Liver (tissue), 8 donors: ENCODE measurements at regions not wholly inside any gene's neighbourhood (a gene's known extent, or its start where the extent isn't known, plus 50 kb on each side); places are given as distances from the start of the nearest gene placed in this dataset.

Experiments used
- DNase-seq: peaks from one replicate; pipeline ENCODE4 v3.0.0-alpha.2; 2017; ENCODE audit warnings: low spot score
- H3K27ac ChIP-seq, 2 donors: one replicate each; pipeline ENCODE4 v1.7.0; 2013; ENCODE audit warnings: inconsistent platforms in 2 of 2, low read length in 2 of 2, control low read depth in 1 of 2, low read depth in 1 of 2, mild to moderate bottlenecking in 1 of 2
- H3K27me3 ChIP-seq, 4 donors: one replicate each; pipeline versions ENCODE4 v1.6.1 to v1.7.0; 2013; ENCODE audit warnings: low read length in 3 of 4, inconsistent platforms in 1 of 4, mild to moderate bottlenecking in 1 of 4, moderate library complexity in 1 of 4; ENCODE audit not compliant: control insufficient read depth in 4 of 4, insufficient read depth in 4 of 4
- H3K36me3 ChIP-seq, 4 donors: one replicate each; pipeline versions ENCODE4 v1.6.1 to v1.7.0; 2013; ENCODE audit warnings: low read length in 3 of 4, mild to moderate bottlenecking in 3 of 4, low read depth in 1 of 4, moderate library complexity in 1 of 4; ENCODE audit not compliant: control insufficient read depth in 4 of 4, insufficient read depth in 3 of 4
- H3K4me1 ChIP-seq, 4 donors: one replicate each; pipeline versions ENCODE4 v1.6.1 to v1.7.0; 2013; ENCODE audit warnings: low read length in 3 of 4, mild to moderate bottlenecking in 3 of 4, moderate library complexity in 1 of 4; ENCODE audit not compliant: control insufficient read depth in 4 of 4, insufficient read depth in 4 of 4
- H3K4me3 ChIP-seq, 3 donors: one replicate each; pipeline versions ENCODE4 v1.6.1 to v1.7.0; 2013; ENCODE audit warnings: low read length in 3 of 3, control low read depth in 1 of 3, low read depth in 1 of 3, mild to moderate bottlenecking in 1 of 3
- H3K9ac ChIP-seq, 2 donors: one replicate each; pipeline ENCODE4 v1.7.0; 2013; ENCODE audit warnings: low read length in 2 of 2, mild to moderate bottlenecking in 2 of 2, moderate library complexity in 2 of 2, control low read depth in 1 of 2, low read depth in 1 of 2
- H3K9me3 ChIP-seq, 4 donors: one replicate each; pipeline versions ENCODE4 v1.6.1 to v1.7.0; 2013; ENCODE audit warnings: low read length in 3 of 4; ENCODE audit not compliant: control insufficient read depth in 4 of 4
- EGR1 ChIP-seq, 2 donors: IDR thresholded peaks; 2 replicates each; pipeline ENCODE4 v1.6.1; 2016 to 2018; ENCODE audit warnings: antibody characterized with exemption in 2 of 2, low read depth in 2 of 2
- FOXA1 ChIP-seq: IDR thresholded peaks from 2 replicates; pipeline ENCODE4 v1.6.1; 2016; ENCODE audit warnings: antibody characterized with exemption
- FOXA2 ChIP-seq: IDR thresholded peaks from 2 replicates; pipeline ENCODE4 v1.6.1; 2016; ENCODE audit warnings: antibody characterized with exemption
- GABPA ChIP-seq, 2 donors: IDR thresholded peaks in 1 of 2; conservative IDR thresholded peaks in 1 of 2; 2 replicates each; pipeline ENCODE4 v1.6.1; 2016; ENCODE audit warnings: antibody characterized with exemption in 2 of 2, mild to moderate bottlenecking in 1 of 2, moderate library complexity in 1 of 2
- HNF4A ChIP-seq, 2 donors: conservative IDR thresholded peaks; 2 replicates each; pipeline ENCODE4 v1.6.1; 2016; ENCODE audit warnings: antibody characterized with exemption in 2 of 2, mild to moderate bottlenecking in 2 of 2
- HNF4G ChIP-seq: IDR thresholded peaks from 2 replicates; pipeline ENCODE4 v1.6.1; 2016; ENCODE audit warnings: antibody characterized with exemption
- JUND ChIP-seq, 2 donors: IDR thresholded peaks; 2 replicates each; pipeline ENCODE4 v1.6.1; 2016; ENCODE audit warnings: antibody characterized with exemption in 2 of 2
- NR2F2 ChIP-seq: IDR thresholded peaks from 2 replicates; pipeline ENCODE4 v1.6.1; 2016; ENCODE audit warnings: antibody characterized with exemption
- RAD21 ChIP-seq, 2 donors: IDR thresholded peaks; 2 replicates each; pipeline ENCODE4 v1.6.1; 2016; ENCODE audit warnings: antibody characterized with exemption in 2 of 2, mild to moderate bottlenecking in 2 of 2
- RXRA ChIP-seq, 2 donors: IDR thresholded peaks; 2 replicates each; pipeline ENCODE4 v1.6.1; 2017 to 2018; ENCODE audit warnings: antibody characterized with exemption in 2 of 2, mild to moderate bottlenecking in 1 of 2
- SP1 ChIP-seq: IDR thresholded peaks from 2 replicates; pipeline ENCODE4 v1.6.1; 2018; ENCODE audit warnings: antibody characterized with exemption, mild to moderate bottlenecking
- TAF1 ChIP-seq: conservative IDR thresholded peaks from 2 replicates; pipeline ENCODE4 v1.6.1; 2016; ENCODE audit warnings: antibody characterized with exemption, mild to moderate bottlenecking
- YY1 ChIP-seq: IDR thresholded peaks from 2 replicates; pipeline ENCODE4 v1.6.1; 2016; ENCODE audit warnings: antibody characterized with exemption, mild to moderate bottlenecking
- WGBS: extraction: QIAGEN DNeasy Blood & Tissue Kit; methylation state at CpG from one replicate; pipeline ENCODE4 v1.1.7; 2013; 5-methylcytosine and 5-hydroxymethylcytosine counted together
- TF ChIP-seq, protein P1 (sequence below): fragments of 150-350 bp; IDR thresholded peaks from 2 replicates; pipeline ENCODE4 v1.5.1; 2017; ENCODE audit warnings: improper control_type of control experiment, low read depth, low read length; ENCODE audit not compliant: missing input control
- TF ChIP-seq, protein P2 (sequence below): IDR thresholded peaks from 2 replicates; pipeline ENCODE4 v1.6.1; 2016; ENCODE audit warnings: antibody characterized with exemption
- TF ChIP-seq, protein P3 (sequence below): IDR thresholded peaks from 2 replicates; pipeline ENCODE4 v1.6.1; 2016; ENCODE audit warnings: antibody characterized with exemption
- TF ChIP-seq, protein P4 (sequence below): IDR thresholded peaks from 2 replicates; pipeline ENCODE4 v1.6.1; 2016; ENCODE audit warnings: antibody characterized with exemption
- TF ChIP-seq, protein P5 (sequence below): IDR thresholded peaks from 2 replicates; pipeline ENCODE4 v1.6.1; 2016; ENCODE audit warnings: antibody characterized with exemption, mild to moderate bottlenecking
- donor health status: healthy.
- donor health status: healthy.
- donor health status: healthy.
- donor health status: healthy.
- donor health status: healthy.

DNA sequence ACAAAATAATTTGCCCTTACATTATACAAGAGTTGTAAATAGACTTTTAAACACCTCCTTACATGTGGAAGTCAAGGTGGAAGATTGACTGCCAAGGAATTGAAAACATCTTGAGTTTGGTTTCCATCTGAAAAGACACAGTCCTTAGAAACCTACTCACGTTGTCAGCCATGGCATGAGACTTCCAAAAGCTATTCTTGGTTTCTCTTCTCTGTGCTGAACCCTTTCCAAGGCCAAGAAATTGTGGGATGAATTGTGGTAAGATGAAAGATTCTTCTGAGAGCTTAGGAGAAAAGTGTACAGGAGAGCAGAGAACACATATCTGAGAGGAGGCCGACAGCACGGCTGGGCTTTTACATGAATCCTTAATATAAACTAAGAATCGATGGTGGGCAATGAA is 370.0 kb downstream of the FBXW7 start:
- 76% methylated on average over 4 of the region's 4 CpGs for WGBS
- no peak overlapping the region for H3K4me3 ChIP-seq
- no peak for TF ChIP-seq TAF1
- TF ChIP-seq RAD21 (IDR thresholded peaks at IDR 0.05) = no peak
- TF ChIP-seq, protein P1, sequence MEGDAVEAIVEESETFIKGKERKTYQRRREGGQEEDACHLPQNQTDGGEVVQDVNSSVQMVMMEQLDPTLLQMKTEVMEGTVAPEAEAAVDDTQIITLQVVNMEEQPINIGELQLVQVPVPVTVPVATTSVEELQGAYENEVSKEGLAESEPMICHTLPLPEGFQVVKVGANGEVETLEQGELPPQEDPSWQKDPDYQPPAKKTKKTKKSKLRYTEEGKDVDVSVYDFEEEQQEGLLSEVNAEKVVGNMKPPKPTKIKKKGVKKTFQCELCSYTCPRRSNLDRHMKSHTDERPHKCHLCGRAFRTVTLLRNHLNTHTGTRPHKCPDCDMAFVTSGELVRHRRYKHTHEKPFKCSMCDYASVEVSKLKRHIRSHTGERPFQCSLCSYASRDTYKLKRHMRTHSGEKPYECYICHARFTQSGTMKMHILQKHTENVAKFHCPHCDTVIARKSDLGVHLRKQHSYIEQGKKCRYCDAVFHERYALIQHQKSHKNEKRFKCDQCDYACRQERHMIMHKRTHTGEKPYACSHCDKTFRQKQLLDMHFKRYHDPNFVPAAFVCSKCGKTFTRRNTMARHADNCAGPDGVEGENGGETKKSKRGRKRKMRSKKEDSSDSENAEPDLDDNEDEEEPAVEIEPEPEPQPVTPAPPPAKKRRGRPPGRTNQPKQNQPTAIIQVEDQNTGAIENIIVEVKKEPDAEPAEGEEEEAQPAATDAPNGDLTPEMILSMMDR = no peak
- TF ChIP-seq EGR1 (IDR thresholded peaks at IDR 0.05; ENCODE audit: low read depth in 2 of 2) = no peak
- TF ChIP-seq JUND (IDR thresholded peaks at IDR 0.05) = no peak
- TF ChIP-seq NR2F2 = no peak
- TF ChIP-seq HNF4G = no peak
- TF ChIP-seq GABPA (IDR thresholded peaks at IDR 0.05 in 1 of 2, conservative IDR thresholded peaks at IDR 0.05 in 1 of 2) = no peak
- TF ChIP-seq RXRA (IDR thresholded peaks at IDR 0.05) = no peak
- TF ChIP-seq, protein P2, sequence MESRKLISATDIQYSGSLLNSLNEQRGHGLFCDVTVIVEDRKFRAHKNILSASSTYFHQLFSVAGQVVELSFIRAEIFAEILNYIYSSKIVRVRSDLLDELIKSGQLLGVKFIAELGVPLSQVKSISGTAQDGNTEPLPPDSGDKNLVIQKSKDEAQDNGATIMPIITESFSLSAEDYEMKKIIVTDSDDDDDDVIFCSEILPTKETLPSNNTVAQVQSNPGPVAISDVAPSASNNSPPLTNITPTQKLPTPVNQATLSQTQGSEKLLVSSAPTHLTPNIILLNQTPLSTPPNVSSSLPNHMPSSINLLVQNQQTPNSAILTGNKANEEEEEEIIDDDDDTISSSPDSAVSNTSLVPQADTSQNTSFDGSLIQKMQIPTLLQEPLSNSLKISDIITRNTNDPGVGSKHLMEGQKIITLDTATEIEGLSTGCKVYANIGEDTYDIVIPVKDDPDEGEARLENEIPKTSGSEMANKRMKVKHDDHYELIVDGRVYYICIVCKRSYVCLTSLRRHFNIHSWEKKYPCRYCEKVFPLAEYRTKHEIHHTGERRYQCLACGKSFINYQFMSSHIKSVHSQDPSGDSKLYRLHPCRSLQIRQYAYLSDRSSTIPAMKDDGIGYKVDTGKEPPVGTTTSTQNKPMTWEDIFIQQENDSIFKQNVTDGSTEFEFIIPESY = no peak
- no peak for TF ChIP-seq FOXA1
- TF ChIP-seq, protein P3, sequence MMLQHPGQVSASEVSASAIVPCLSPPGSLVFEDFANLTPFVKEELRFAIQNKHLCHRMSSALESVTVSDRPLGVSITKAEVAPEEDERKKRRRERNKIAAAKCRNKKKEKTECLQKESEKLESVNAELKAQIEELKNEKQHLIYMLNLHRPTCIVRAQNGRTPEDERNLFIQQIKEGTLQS = no peak
- TF ChIP-seq, protein P4, sequence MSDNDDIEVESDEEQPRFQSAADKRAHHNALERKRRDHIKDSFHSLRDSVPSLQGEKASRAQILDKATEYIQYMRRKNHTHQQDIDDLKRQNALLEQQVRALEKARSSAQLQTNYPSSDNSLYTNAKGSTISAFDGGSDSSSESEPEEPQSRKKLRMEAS = no peak
- no peak for TF ChIP-seq FOXA2
- TF ChIP-seq, protein P5, sequence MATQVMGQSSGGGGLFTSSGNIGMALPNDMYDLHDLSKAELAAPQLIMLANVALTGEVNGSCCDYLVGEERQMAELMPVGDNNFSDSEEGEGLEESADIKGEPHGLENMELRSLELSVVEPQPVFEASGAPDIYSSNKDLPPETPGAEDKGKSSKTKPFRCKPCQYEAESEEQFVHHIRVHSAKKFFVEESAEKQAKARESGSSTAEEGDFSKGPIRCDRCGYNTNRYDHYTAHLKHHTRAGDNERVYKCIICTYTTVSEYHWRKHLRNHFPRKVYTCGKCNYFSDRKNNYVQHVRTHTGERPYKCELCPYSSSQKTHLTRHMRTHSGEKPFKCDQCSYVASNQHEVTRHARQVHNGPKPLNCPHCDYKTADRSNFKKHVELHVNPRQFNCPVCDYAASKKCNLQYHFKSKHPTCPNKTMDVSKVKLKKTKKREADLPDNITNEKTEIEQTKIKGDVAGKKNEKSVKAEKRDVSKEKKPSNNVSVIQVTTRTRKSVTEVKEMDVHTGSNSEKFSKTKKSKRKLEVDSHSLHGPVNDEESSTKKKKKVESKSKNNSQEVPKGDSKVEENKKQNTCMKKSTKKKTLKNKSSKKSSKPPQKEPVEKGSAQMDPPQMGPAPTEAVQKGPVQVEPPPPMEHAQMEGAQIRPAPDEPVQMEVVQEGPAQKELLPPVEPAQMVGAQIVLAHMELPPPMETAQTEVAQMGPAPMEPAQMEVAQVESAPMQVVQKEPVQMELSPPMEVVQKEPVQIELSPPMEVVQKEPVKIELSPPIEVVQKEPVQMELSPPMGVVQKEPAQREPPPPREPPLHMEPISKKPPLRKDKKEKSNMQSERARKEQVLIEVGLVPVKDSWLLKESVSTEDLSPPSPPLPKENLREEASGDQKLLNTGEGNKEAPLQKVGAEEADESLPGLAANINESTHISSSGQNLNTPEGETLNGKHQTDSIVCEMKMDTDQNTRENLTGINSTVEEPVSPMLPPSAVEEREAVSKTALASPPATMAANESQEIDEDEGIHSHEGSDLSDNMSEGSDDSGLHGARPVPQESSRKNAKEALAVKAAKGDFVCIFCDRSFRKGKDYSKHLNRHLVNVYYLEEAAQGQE = no peak
- no peaks in the 10 kb centered on the region for H3K27me3 ChIP-seq
- H3K36me3 ChIP-seq = no peaks in the 10 kb centered on the region
- no peaks in the 10 kb centered on the region for H3K9me3 ChIP-seq
- no peak overlapping the region for H3K27ac ChIP-seq
- H3K9ac ChIP-seq = no peak overlapping the region
- no peaks in the 10 kb centered on the region for H3K4me1 ChIP-seq
- no peak for DNase-seq

DNA sequence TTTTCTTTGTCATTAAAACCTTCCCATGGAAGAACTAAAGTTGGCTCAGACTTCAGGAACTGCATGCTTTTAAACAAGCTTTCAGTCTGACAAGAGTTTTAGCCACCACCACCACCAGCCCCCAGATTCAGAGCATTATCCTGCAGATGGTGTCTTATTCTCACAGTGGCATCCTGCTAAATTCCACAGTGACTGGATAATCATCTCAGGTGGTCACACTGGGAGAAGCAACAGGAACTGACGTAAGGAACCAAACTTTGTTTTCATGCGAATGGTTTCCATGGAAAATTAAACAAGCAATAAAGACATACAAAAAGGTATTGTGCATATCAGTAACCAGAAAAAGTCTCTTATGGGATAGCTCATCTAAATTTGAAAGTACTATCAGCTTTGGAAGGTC is 370.7 kb downstream of the FBXW7 start:
- no peaks in the 10 kb centered on the region for H3K4me1 ChIP-seq
- 25% methylated on average over 2 of the region's 2 CpGs for WGBS
- H3K9me3 ChIP-seq = no peaks in the 10 kb centered on the region
- no peaks in the 10 kb centered on the region for H3K36me3 ChIP-seq
- no peak for DNase-seq
- no peaks in the 10 kb centered on the region for H3K27me3 ChIP-seq
- no peak overlapping the region for H3K9ac ChIP-seq
- no peak overlapping the region for H3K27ac ChIP-seq
- H3K4me3 ChIP-seq = no peak overlapping the region
- TF ChIP-seq, protein P4 = no peak
- TF ChIP-seq YY1 = no peak
- TF ChIP-seq HNF4A (conservative IDR thresholded peaks at IDR 0.05) = no peak
- TF ChIP-seq RXRA (IDR thresholded peaks at IDR 0.05) = no peak
- TF ChIP-seq HNF4G = no peak
- TF ChIP-seq, protein P1 = no peak
- TF ChIP-seq, protein P3 = no peak
- TF ChIP-seq FOXA1 = no peak
- TF ChIP-seq SP1 = no peak
- TF ChIP-seq RAD21 (IDR thresholded peaks at IDR 0.05) = no peak
- TF ChIP-seq FOXA2 = no peak
- TF ChIP-seq JUND (IDR thresholded peaks at IDR 0.05) = no peak
- TF ChIP-seq GABPA (IDR thresholded peaks at IDR 0.05 in 1 of 2, conservative IDR thresholded peaks at IDR 0.05 in 1 of 2) = no peak
- TF ChIP-seq NR2F2 = no peak
